ENCODE measurements at regions not wholly inside any gene's neighbourhood (a gene's known extent, or its start where the extent isn't known, plus 50 kb on each side); places are given as distances from the start of the nearest gene placed in this dataset.

DNA sequence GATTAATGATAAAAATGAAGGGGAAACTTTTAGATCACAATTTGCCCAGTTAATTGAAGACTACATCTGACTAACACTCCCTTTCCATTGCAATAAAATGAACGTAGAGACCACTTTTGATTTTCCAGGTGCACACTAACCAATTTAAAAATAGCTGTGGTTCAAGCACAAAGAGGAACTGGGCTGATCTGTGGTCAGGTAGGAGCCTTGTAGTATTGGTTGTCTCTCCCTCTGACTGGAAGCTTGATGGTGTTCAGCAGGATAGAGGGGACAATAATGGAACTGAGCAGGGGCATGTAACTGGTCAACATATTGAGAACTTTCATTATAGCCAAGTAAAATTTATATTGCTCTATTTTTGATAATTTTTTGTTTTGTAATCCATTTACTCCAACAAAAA, 886.8 kb upstream of the SEMA6A start:
- TF ChIP-seq, protein P1, sequence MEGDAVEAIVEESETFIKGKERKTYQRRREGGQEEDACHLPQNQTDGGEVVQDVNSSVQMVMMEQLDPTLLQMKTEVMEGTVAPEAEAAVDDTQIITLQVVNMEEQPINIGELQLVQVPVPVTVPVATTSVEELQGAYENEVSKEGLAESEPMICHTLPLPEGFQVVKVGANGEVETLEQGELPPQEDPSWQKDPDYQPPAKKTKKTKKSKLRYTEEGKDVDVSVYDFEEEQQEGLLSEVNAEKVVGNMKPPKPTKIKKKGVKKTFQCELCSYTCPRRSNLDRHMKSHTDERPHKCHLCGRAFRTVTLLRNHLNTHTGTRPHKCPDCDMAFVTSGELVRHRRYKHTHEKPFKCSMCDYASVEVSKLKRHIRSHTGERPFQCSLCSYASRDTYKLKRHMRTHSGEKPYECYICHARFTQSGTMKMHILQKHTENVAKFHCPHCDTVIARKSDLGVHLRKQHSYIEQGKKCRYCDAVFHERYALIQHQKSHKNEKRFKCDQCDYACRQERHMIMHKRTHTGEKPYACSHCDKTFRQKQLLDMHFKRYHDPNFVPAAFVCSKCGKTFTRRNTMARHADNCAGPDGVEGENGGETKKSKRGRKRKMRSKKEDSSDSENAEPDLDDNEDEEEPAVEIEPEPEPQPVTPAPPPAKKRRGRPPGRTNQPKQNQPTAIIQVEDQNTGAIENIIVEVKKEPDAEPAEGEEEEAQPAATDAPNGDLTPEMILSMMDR (conservative IDR thresholded peaks at IDR 0.05; ENCODE audit: low read depth in 2 of 2) = no peak
- TF ChIP-seq EZH2 (IDR thresholded peaks at IDR 0.05; ENCODE audit: low read depth, unreplicated experiment) (no peak), EZH2phosphoT487 (IDR thresholded peaks at IDR 0.05; ENCODE audit: unreplicated experiment) (no peak), ZNF331 (CRISPR knock-in tag; IDR thresholded peaks at IDR 0.05; ENCODE audit: low read depth) (no peak), POLR2AphosphoS5 (IDR thresholded peaks at IDR 0.05; ENCODE audit: low read depth) (no peak), CREB1 (CRISPR knock-in tag; IDR thresholded peaks at IDR 0.05; ENCODE audit: low read depth) (no peak), STAT1 (IDR thresholded peaks at IDR 0.05; ENCODE audit: unreplicated experiment) (no peak), ZNF114 (CRISPR knock-in tag; IDR thresholded peaks at IDR 0.05) (no peak)
- TF ChIP-seq, protein P2, sequence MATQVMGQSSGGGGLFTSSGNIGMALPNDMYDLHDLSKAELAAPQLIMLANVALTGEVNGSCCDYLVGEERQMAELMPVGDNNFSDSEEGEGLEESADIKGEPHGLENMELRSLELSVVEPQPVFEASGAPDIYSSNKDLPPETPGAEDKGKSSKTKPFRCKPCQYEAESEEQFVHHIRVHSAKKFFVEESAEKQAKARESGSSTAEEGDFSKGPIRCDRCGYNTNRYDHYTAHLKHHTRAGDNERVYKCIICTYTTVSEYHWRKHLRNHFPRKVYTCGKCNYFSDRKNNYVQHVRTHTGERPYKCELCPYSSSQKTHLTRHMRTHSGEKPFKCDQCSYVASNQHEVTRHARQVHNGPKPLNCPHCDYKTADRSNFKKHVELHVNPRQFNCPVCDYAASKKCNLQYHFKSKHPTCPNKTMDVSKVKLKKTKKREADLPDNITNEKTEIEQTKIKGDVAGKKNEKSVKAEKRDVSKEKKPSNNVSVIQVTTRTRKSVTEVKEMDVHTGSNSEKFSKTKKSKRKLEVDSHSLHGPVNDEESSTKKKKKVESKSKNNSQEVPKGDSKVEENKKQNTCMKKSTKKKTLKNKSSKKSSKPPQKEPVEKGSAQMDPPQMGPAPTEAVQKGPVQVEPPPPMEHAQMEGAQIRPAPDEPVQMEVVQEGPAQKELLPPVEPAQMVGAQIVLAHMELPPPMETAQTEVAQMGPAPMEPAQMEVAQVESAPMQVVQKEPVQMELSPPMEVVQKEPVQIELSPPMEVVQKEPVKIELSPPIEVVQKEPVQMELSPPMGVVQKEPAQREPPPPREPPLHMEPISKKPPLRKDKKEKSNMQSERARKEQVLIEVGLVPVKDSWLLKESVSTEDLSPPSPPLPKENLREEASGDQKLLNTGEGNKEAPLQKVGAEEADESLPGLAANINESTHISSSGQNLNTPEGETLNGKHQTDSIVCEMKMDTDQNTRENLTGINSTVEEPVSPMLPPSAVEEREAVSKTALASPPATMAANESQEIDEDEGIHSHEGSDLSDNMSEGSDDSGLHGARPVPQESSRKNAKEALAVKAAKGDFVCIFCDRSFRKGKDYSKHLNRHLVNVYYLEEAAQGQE (IDR thresholded peaks at IDR 0.05; ENCODE audit: unreplicated experiment) = no peak
- TF ChIP-seq, protein P3, sequence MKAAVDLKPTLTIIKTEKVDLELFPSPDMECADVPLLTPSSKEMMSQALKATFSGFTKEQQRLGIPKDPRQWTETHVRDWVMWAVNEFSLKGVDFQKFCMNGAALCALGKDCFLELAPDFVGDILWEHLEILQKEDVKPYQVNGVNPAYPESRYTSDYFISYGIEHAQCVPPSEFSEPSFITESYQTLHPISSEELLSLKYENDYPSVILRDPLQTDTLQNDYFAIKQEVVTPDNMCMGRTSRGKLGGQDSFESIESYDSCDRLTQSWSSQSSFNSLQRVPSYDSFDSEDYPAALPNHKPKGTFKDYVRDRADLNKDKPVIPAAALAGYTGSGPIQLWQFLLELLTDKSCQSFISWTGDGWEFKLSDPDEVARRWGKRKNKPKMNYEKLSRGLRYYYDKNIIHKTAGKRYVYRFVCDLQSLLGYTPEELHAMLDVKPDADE (IDR thresholded peaks at IDR 0.05) = no peak
- TF ChIP-seq, protein P4, sequence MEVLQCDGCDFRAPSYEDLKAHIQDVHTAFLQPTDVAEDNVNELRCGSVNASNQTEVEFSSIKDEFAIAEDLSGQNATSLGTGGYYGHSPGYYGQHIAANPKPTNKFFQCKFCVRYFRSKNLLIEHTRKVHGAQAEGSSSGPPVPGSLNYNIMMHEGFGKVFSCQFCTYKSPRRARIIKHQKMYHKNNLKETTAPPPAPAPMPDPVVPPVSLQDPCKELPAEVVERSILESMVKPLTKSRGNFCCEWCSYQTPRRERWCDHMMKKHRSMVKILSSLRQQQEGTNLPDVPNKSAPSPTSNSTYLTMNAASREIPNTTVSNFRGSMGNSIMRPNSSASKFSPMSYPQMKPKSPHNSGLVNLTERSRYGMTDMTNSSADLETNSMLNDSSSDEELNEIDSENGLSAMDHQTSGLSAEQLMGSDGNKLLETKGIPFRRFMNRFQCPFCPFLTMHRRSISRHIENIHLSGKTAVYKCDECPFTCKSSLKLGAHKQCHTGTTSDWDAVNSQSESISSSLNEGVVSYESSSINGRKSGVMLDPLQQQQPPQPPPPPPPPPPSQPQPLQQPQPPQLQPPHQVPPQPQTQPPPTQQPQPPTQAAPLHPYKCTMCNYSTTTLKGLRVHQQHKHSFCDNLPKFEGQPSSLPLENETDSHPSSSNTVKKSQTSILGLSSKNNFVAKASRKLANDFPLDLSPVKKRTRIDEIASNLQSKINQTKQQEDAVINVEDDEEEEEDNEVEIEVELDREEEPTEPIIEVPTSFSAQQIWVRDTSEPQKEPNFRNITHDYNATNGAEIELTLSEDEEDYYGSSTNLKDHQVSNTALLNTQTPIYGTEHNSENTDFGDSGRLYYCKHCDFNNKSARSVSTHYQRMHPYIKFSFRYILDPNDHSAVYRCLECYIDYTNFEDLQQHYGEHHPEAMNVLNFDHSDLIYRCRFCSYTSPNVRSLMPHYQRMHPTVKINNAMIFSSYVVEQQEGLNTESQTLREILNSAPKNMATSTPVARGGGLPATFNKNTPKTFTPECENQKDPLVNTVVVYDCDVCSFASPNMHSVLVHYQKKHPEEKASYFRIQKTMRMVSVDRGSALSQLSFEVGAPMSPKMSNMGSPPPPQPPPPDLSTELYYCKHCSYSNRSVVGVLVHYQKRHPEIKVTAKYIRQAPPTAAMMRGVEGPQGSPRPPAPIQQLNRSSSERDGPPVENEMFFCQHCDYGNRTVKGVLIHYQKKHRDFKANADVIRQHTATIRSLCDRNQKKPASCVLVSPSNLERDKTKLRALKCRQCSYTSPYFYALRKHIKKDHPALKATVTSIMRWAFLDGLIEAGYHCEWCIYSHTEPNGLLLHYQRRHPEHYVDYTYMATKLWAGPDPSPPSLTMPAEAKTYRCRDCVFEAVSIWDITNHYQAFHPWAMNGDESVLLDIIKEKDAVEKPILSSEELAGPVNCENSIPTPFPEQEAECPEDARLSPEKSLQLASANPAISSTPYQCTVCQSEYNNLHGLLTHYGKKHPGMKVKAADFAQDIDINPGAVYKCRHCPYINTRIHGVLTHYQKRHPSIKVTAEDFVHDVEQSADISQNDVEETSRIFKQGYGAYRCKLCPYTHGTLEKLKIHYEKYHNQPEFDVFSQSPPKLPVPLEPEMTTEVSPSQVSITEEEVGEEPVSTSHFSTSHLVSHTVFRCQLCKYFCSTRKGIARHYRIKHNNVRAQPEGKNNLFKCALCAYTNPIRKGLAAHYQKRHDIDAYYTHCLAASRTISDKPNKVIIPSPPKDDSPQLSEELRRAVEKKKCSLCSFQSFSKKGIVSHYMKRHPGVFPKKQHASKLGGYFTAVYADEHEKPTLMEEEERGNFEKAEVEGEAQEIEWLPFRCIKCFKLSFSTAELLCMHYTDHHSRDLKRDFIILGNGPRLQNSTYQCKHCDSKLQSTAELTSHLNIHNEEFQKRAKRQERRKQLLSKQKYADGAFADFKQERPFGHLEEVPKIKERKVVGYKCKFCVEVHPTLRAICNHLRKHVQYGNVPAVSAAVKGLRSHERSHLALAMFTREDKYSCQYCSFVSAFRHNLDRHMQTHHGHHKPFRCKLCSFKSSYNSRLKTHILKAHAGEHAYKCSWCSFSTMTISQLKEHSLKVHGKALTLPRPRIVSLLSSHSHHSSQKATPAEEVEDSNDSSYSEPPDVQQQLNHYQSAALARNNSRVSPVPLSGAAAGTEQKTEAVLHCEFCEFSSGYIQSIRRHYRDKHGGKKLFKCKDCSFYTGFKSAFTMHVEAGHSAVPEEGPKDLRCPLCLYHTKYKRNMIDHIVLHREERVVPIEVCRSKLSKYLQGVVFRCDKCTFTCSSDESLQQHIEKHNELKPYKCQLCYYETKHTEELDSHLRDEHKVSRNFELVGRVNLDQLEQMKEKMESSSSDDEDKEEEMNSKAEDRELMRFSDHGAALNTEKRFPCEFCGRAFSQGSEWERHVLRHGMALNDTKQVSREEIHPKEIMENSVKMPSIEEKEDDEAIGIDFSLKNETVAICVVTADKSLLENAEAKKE (CRISPR knock-in tag; IDR thresholded peaks at IDR 0.05) = no peak

All from GM23338 (cell line).